IPS-20b (cell line): ENCODE measurements at regions not wholly inside any gene's neighbourhood (a gene's known extent, or its start where the extent isn't known, plus 50 kb on each side); places are given as distances from the start of the nearest gene placed in this dataset.

Experiments
- H3K27ac ChIP-seq: one replicate; pipeline ENCODE4 v1.5.1; 2013; ENCODE audit warnings: low read length
- H3K27me3 ChIP-seq: 2 replicates; pipeline ENCODE4 v1.6.1; 2013; ENCODE audit warnings: mild to moderate bottlenecking, low read length, inconsistent platforms; ENCODE audit not compliant: insufficient read depth
- H3K36me3 ChIP-seq: 2 replicates; pipeline ENCODE4 v1.6.1; 2013; ENCODE audit warnings: low read depth, mild to moderate bottlenecking, inconsistent platforms, low read length, moderate library complexity; ENCODE audit not compliant: insufficient read depth
- H3K4me1 ChIP-seq: 2 replicates; pipeline ENCODE4 v1.6.1; 2013; ENCODE audit warnings: mild to moderate bottlenecking, control low read depth, inconsistent platforms, low read length, moderate library complexity; ENCODE audit not compliant: insufficient read depth
- H3K4me3 ChIP-seq: 2 replicates; pipeline ENCODE4 v1.5.1; 2013; ENCODE audit warnings: mild to moderate bottlenecking, low read length, inconsistent platforms
- H3K9ac ChIP-seq: 2 replicates; pipeline ENCODE4 v1.6.1; 2013; ENCODE audit warnings: low read depth, mild to moderate bottlenecking, inconsistent platforms, low read length, moderate library complexity
- H3K9me3 ChIP-seq: 2 replicates; pipeline ENCODE4 v1.6.1; 2013; ENCODE audit warnings: mild to moderate bottlenecking, low read depth, low read length, inconsistent platforms; ENCODE audit not compliant: insufficient read depth

GRCh38 chr14:96736439-96736838, 60.7 kb upstream of the VRK1 start:
- Histone ChIP-seq H3K9me3 (no peaks in the 10 kb centered on the region), H3K27me3 (peaks cover 6% of the 10 kb centered on the region; the same call in 1 of the 2 replicates), H3K27ac (no peak overlapping the region), H3K4me1 (peaks cover 15% of the 10 kb centered on the region; the same call in 1 of the 2 replicates), H3K4me3 (no peak overlapping the region), H3K9ac (no peak overlapping the region), H3K36me3 (no peaks in the 10 kb centered on the region)

- Histone ChIP-seq H3K27ac (no peak overlapping the region), H3K4me1 (peaks cover 15% of the 10 kb centered on the region; the same call in 1 of the 2 replicates), H3K9me3 (no peaks in the 10 kb centered on the region), H3K9ac (no peak overlapping the region), H3K36me3 (no peaks in the 10 kb centered on the region), H3K4me3 (no peak overlapping the region), H3K27me3 (peaks cover 18% of the 10 kb centered on the region)
These were observed 59.3 kb upstream of the VRK1 start for GRCh38 chr14:96737881-96738280.

- no peaks in the 10 kb centered on the region for H3K36me3 ChIP-seq
These were observed 57.8 kb upstream of the VRK1 start for GRCh38 chr14:96739200-96739910.

GRCh38 chr14:96741151-96741977, 55.8 kb upstream of the VRK1 start:
- Histone ChIP-seq H3K36me3 (no peaks in the 10 kb centered on the region), H3K4me1 (peaks cover 15% of the 10 kb centered on the region; the same call in 1 of the 2 replicates), H3K4me3 (peak overlapping the region; percentile 76; the same call in 1 of the 2 replicates), H3K27me3 (peaks cover 18% of the 10 kb centered on the region), H3K9me3 (no peaks in the 10 kb centered on the region), H3K27ac (no peak overlapping the region), H3K9ac (0 out of 2 replicates have a peak overlapping the region, but pooled peaks have one; percentile 0)

More at GRCh38 chr14:96739200-96739910, 57.8 kb upstream of the VRK1 start:
- Histone ChIP-seq H3K9me3 (no peaks in the 10 kb centered on the region), H3K27ac (no peak overlapping the region), H3K27me3 (peaks cover 18% of the 10 kb centered on the region), H3K4me3 (no peak overlapping the region), H3K4me1 (peaks cover 15% of the 10 kb centered on the region; the same call in 1 of the 2 replicates), H3K9ac (0 out of 2 replicates have a peak overlapping the region, but pooled peaks have one; percentile 11)

- peaks cover 10% of the 10 kb centered on the region; the same call in 1 of the 2 replicates for H3K4me1 ChIP-seq
- no peak overlapping the region for H3K4me3 ChIP-seq
- peaks cover 18% of the 10 kb centered on the region for H3K27me3 ChIP-seq
- H3K36me3 ChIP-seq = no peaks in the 10 kb centered on the region
- H3K9ac ChIP-seq = no peak overlapping the region
- H3K9me3 ChIP-seq = no peaks in the 10 kb centered on the region
- no peak overlapping the region for H3K27ac ChIP-seq
These were observed 52.9 kb upstream of the VRK1 start for GRCh38 chr14:96744262-96744661.

- peaks cover 16% of the 10 kb centered on the region for H3K27me3 ChIP-seq
- no peak overlapping the region for H3K9ac ChIP-seq
- no peaks in the 10 kb centered on the region for H3K9me3 ChIP-seq
- H3K27ac ChIP-seq = no peak overlapping the region
- no peak overlapping the region for H3K4me3 ChIP-seq
- H3K36me3 ChIP-seq = no peaks in the 10 kb centered on the region
- H3K4me1 ChIP-seq = peaks cover 4% of the 10 kb centered on the region; the same call in 1 of the 2 replicates
These were observed 51.6 kb upstream of the VRK1 start for GRCh38 chr14:96745500-96746051.

GRCh38 chr14:96746101-96746500, 51.1 kb upstream of the VRK1 start:
- Histone ChIP-seq H3K9ac (no peak overlapping the region), H3K27ac (no peak overlapping the region), H3K4me3 (no peak overlapping the region), H3K9me3 (no peaks in the 10 kb centered on the region), H3K4me1 (no peaks in the 10 kb centered on the region), H3K36me3 (no peaks in the 10 kb centered on the region), H3K27me3 (peaks cover 12% of the 10 kb centered on the region)

GRCh38 chr14:96747006-96747405, 50.2 kb upstream of the VRK1 start:
- peaks cover 8% of the 10 kb centered on the region for H3K27me3 ChIP-seq
- H3K9ac ChIP-seq = no peak overlapping the region
- H3K4me1 ChIP-seq = no peaks in the 10 kb centered on the region
- H3K9me3 ChIP-seq = no peaks in the 10 kb centered on the region
- no peaks in the 10 kb centered on the region for H3K36me3 ChIP-seq
- no peak overlapping the region for H3K27ac ChIP-seq
- no peak overlapping the region for H3K4me3 ChIP-seq
